OCI-LY3 (cell line): ENCODE measurements at regions not wholly inside any gene's neighbourhood (a gene's known extent, or its start where the extent isn't known, plus 50 kb on each side); places are given as distances from the start of the nearest gene placed in this dataset.

Experiments
- EZH2phosphoT487 ChIP-seq: fragments of 200-600 bp; shearing (Covaris generic); IDR thresholded peaks from 2 replicates; pipeline ENCODE4 v1.6.1; 2018; ENCODE audit warnings: antibody characterized with exemption, mixed run types, low read depth
- TF ChIP-seq, protein P1 (sequence below): fragments of 200-600, 300-600 bp; sonication (generic); IDR thresholded peaks from 2 replicates; pipeline ENCODE4 v1.5.1; 2014; ENCODE audit warnings: antibody characterized with exemption, low read length, low read depth

DNA sequence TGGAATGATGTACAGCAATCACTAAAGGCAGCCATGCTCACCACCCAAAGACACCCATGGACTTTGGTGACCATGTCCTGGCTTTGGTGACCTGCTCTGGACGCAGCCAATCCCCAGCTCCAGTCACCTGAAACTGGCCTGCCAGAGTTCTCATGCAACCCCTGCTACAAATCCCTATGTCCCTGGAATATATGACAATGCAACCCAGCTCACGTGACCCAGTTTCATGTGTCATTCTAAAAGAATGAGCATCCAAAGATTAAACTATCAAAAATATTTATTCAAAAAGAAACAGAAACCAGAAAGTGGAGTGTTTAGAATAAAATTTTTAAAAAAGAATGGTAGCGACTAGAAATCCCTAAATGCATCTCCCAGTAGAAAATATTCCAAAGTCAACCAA, 203.3 kb upstream of the IRS2 start:
- TF ChIP-seq, protein P1, sequence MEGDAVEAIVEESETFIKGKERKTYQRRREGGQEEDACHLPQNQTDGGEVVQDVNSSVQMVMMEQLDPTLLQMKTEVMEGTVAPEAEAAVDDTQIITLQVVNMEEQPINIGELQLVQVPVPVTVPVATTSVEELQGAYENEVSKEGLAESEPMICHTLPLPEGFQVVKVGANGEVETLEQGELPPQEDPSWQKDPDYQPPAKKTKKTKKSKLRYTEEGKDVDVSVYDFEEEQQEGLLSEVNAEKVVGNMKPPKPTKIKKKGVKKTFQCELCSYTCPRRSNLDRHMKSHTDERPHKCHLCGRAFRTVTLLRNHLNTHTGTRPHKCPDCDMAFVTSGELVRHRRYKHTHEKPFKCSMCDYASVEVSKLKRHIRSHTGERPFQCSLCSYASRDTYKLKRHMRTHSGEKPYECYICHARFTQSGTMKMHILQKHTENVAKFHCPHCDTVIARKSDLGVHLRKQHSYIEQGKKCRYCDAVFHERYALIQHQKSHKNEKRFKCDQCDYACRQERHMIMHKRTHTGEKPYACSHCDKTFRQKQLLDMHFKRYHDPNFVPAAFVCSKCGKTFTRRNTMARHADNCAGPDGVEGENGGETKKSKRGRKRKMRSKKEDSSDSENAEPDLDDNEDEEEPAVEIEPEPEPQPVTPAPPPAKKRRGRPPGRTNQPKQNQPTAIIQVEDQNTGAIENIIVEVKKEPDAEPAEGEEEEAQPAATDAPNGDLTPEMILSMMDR = no peak
- TF ChIP-seq EZH2phosphoT487 = no peak
